ENCODE measurements at regions not wholly inside any gene's neighbourhood (a gene's known extent, or its start where the extent isn't known, plus 50 kb on each side); places are given as distances from the start of the nearest gene placed in this dataset.
"Not testable (repeated sequence)": the region's sequence is repeated elsewhere in the genome, so short reads cannot be mapped to it uniquely, and the experiment has no call there.

DNA sequence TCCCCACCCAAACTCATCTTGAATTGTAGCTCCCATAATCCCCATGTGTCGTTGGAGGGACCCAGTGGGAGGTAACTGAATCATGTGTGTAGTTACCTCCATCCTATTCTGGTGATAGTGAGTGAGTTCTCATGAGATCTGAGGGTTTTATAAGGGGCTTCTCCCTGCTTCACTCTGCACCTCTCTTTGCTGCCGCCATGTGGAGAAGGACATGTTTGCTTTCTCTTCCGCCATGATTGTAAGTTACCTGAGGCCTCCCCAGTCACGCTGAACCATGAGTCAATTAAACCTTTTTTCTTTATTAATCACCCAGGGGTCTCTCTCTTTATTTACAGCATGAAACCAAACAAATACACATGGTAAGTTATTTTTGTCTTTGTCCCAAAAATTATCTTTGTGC, 726.1 kb downstream of the CDH18 start:
- TF ChIP-seq, protein P1, sequence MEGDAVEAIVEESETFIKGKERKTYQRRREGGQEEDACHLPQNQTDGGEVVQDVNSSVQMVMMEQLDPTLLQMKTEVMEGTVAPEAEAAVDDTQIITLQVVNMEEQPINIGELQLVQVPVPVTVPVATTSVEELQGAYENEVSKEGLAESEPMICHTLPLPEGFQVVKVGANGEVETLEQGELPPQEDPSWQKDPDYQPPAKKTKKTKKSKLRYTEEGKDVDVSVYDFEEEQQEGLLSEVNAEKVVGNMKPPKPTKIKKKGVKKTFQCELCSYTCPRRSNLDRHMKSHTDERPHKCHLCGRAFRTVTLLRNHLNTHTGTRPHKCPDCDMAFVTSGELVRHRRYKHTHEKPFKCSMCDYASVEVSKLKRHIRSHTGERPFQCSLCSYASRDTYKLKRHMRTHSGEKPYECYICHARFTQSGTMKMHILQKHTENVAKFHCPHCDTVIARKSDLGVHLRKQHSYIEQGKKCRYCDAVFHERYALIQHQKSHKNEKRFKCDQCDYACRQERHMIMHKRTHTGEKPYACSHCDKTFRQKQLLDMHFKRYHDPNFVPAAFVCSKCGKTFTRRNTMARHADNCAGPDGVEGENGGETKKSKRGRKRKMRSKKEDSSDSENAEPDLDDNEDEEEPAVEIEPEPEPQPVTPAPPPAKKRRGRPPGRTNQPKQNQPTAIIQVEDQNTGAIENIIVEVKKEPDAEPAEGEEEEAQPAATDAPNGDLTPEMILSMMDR (IDR thresholded peaks at IDR 0.05; ENCODE audit: low read depth, low read length, missing control alignments) = no peak
- DNase-seq (ENCODE audit: extremely low read depth, low read depth) = no peak
- no peak overlapping the region for H3K4me3 ChIP-seq (replicated peaks; ENCODE audit: low read depth, low read length)

DNA sequence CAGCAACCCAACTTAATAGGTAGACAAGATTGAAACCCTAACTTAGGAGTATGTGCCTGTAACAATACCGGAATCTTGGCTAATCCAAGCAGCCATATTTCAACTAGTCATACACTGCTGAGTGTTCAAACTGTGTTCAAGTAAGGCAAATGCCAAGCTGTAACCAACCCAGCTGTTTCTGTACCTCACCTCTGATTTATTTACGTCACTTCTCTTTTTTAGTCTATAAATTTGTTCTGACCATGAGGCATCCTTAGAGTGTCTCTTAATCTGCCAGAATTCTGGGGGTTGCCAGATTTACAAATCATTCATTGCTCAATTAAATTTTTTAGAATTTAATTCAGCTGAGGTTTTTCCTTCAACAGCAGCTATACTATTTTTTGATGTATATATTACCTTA, 723.2 kb downstream of the CDH18 start:
- H3K4me3 ChIP-seq (replicated peaks; ENCODE audit: low read depth, low read length) = no peak overlapping the region
- DNase-seq (ENCODE audit: extremely low read depth, low read depth) = no peak
- TF ChIP-seq, protein P1 (IDR thresholded peaks at IDR 0.05; ENCODE audit: low read depth, low read length, missing control alignments) = no peak

GRCh38 chr5:19266791-19267190, 721.2 kb downstream of the CDH18 start:
- no peak for DNase-seq (ENCODE audit: extremely low read depth, low read depth)
- no peak overlapping the region for H3K4me3 ChIP-seq (replicated peaks; ENCODE audit: low read depth, low read length)
- TF ChIP-seq, protein P1 (IDR thresholded peaks at IDR 0.05; ENCODE audit: low read depth, low read length, missing control alignments) = no peak

GRCh38 chr5:19270153-19270552, 717.8 kb downstream of the CDH18 start:
- no peak overlapping the region for H3K4me3 ChIP-seq (replicated peaks; ENCODE audit: low read depth, low read length)
- DNase-seq (ENCODE audit: extremely low read depth, low read depth) = no peak
- TF ChIP-seq, protein P1 (IDR thresholded peaks at IDR 0.05; ENCODE audit: low read depth, low read length, missing control alignments) = no peak

- no peak for DNase-seq (ENCODE audit: extremely low read depth, low read depth)
- H3K4me3 ChIP-seq (replicated peaks; ENCODE audit: low read depth, low read length) = no peak overlapping the region
- TF ChIP-seq, protein P1 (IDR thresholded peaks at IDR 0.05; ENCODE audit: low read depth, low read length, missing control alignments) = no peak
These were observed 713.4 kb downstream of the CDH18 start for GRCh38 chr5:19274578-19274977.

- no peak overlapping the region for H3K4me3 ChIP-seq (replicated peaks; ENCODE audit: low read depth, low read length)
- TF ChIP-seq, protein P1 (IDR thresholded peaks at IDR 0.05; ENCODE audit: low read depth, low read length, missing control alignments) = no peak
- no peak for DNase-seq (ENCODE audit: extremely low read depth, low read depth)
These were observed 702.7 kb downstream of the CDH18 start for GRCh38 chr5:19285286-19285685.

DNA sequence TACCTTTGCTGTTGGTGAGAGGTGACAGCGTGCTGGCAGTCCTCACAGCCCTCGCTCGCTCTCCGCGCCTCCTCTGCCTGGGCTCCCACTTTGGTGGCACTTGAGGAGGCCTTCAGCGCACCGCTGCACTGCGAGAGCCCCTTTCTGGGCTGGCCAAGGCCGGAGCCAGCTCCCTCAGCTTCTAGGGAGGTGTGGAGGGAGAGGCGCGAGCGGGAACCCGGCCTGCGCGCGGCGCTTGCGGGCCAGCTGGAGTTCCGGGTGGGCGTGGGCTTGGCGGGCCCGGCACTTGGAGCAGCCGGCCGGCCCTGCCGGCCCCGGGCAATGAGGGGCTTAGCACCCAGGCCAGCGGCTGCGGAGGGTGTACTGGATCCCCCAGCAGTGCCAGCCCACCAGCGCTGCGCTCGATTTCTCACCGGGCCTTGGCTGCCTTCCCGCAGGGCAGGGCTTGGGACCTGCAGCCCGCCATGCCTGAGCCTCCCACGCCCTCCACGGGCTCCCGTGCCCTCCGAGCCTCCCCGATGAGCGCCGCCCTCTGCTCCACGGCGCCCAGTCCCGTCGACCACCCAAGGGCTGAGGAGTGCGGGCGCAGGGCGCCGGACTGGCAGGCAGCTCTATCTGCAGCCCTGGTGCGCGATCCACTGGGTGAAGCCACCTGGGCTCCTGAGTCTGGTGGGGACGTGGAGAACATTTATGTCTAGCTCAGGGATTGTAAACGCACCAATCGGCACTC, 700.3 kb downstream of the CDH18 start:
- not testable (repeated sequence) for H3K4me3 ChIP-seq (replicated peaks; ENCODE audit: low read depth, low read length); DNase-seq (ENCODE audit: extremely low read depth, low read depth)

GRCh38 chr5:19288311-19288710, 699.7 kb downstream of the CDH18 start:
- not testable (repeated sequence) for H3K4me3 ChIP-seq (replicated peaks; ENCODE audit: low read depth, low read length)

More at GRCh38 chr5:19288311-19288710, 699.7 kb downstream of the CDH18 start:
- DNase-seq (ENCODE audit: extremely low read depth, low read depth) = not testable (repeated sequence)

All from HFF-Myc (cell line).